HG03103 (cell line): ENCODE measurements at regions not wholly inside any gene's neighbourhood (a gene's known extent, or its start where the extent isn't known, plus 50 kb on each side); places are given as distances from the start of the nearest gene placed in this dataset.

ENCODE experiments used
- ATAC-seq: cut with Tn5 transposase; IDR thresholded peaks from one replicate; pipeline ENCODE4 v1.9.1; 2021; ENCODE audit warnings: low read depth; ENCODE audit not compliant: unreplicated experiment

GRCh38 chr1:9419369-9420041 lies 119.8 kb upstream of the SLC25A33 start:
- no peak for ATAC-seq

GRCh38 chr1:9420835-9421532 lies 118.3 kb upstream of the SLC25A33 start:
- ATAC-seq = no peak

GRCh38 chr1:9421533-9421873 lies 117.8 kb upstream of the SLC25A33 start:
- no peak for ATAC-seq

- no peak for ATAC-seq
Observed at GRCh38 chr1:9422321-9422720, 116.9 kb upstream of the SLC25A33 start.

- no peak for ATAC-seq
Observed at GRCh38 chr1:9422911-9423505, 116.3 kb upstream of the SLC25A33 start.

GRCh38 chr1:9424261-9424660 lies 115.0 kb upstream of the SLC25A33 start:
- no peak for ATAC-seq

- ATAC-seq = peak; percentile 12
Observed at GRCh38 chr1:9425859-9426258, 113.4 kb upstream of the SLC25A33 start.

GRCh38 chr1:9426291-9426711 lies 113.0 kb upstream of the SLC25A33 start:
- ATAC-seq = peak; percentile 54

- no peak for ATAC-seq
Observed at GRCh38 chr1:9427388-9427787, 111.9 kb upstream of the SLC25A33 start.

- ATAC-seq = no peak
Observed at GRCh38 chr1:9428601-9429341, 110.5 kb upstream of the SLC25A33 start.

GRCh38 chr1:9429342-9429711 lies 109.9 kb upstream of the SLC25A33 start:
- ATAC-seq = no peak

- no peak for ATAC-seq
Observed at GRCh38 chr1:9434247-9435152, 104.8 kb upstream of the SLC25A33 start.

- no peak for ATAC-seq
Observed at GRCh38 chr1:9435153-9435636, 104.1 kb upstream of the SLC25A33 start.

GRCh38 chr1:9435854-9436640 lies 103.2 kb upstream of the SLC25A33 start:
- no peak for ATAC-seq

- no peak for ATAC-seq
Observed at GRCh38 chr1:9437961-9438430, 101.3 kb upstream of the SLC25A33 start.

- no peak for ATAC-seq
Observed at GRCh38 chr1:9438431-9439073, 100.7 kb upstream of the SLC25A33 start.

- ATAC-seq = no peak
Observed at GRCh38 chr1:9439074-9439761, 100.0 kb upstream of the SLC25A33 start.

- no peak for ATAC-seq
Observed at GRCh38 chr1:9440261-9440660, 99.0 kb upstream of the SLC25A33 start.
